Lower leg skin (tissue), 4 donors: ENCODE measurements at regions not wholly inside any gene's neighbourhood (a gene's known extent, or its start where the extent isn't known, plus 50 kb on each side); places are given as distances from the start of the nearest gene placed in this dataset.

Experiments
- DNase-seq, 2 donors: peaks; one replicate each; pipeline ENCODE4 v3.0.0-alpha.2; 2019; ENCODE audit warnings: low spot score in 2 of 2
- H3K4me3 ChIP-seq: fragments of 200-600 bp; sonication (generic); 2 replicates; pipeline ENCODE4 v1.5.1; 2017; ENCODE audit warnings: mild to moderate bottlenecking, low read depth; ENCODE audit not compliant: poor library complexity, severe bottlenecking
- POLR2A ChIP-seq, 2 donors: fragments of 450-650 bp; IDR thresholded peaks; one replicate each; pipeline ENCODE4 v1.6.1; 2016 to 2017; ENCODE audit warnings: antibody characterized with exemption in 2 of 2, mild to moderate bottlenecking in 1 of 2, moderate library complexity in 1 of 2
- WGBS, 2 donors: methylation state at CpG; one replicate each; pipeline ENCODE4 v1.1.5; 2018; 5-methylcytosine and 5-hydroxymethylcytosine counted together
- intact Hi-C: fragments of 100-400 bp; cut with DNase I; formaldehyde crosslinking; loops from one replicate; pipeline ENCODE4 v1.15.0; 2023; ENCODE audit warnings: low total_unique reads
- TF ChIP-seq, protein P1 (sequence below), 3 donors: fragments of 450-650 bp; IDR thresholded peaks; one replicate each; pipeline ENCODE4 v1.5.1; 2016; ENCODE audit warnings: antibody characterized with exemption in 3 of 3, mild to moderate bottlenecking in 3 of 3, moderate library complexity in 2 of 3

DNA sequence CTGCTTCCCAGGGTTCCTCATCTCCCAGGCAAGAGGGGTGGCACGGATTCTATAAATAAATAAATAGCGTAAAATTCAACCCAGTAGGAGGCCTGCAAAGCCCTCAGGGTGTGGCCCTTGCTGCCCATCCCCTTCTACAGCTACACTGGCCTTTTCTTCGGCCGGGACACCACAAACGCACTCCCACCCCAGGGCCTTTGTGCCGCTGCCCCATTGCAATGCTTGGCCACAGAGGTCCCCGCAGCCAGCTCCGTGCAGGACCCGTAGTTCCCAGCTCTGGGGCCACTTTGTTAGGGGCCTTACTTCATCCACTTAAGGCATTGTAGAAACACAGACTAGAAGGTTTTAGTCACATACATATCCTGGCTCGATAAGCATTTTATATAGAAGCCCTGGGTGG is 151.2 kb downstream of the ERMARD start:
- no peak overlapping the region for H3K4me3 ChIP-seq
- TF ChIP-seq, protein P1, sequence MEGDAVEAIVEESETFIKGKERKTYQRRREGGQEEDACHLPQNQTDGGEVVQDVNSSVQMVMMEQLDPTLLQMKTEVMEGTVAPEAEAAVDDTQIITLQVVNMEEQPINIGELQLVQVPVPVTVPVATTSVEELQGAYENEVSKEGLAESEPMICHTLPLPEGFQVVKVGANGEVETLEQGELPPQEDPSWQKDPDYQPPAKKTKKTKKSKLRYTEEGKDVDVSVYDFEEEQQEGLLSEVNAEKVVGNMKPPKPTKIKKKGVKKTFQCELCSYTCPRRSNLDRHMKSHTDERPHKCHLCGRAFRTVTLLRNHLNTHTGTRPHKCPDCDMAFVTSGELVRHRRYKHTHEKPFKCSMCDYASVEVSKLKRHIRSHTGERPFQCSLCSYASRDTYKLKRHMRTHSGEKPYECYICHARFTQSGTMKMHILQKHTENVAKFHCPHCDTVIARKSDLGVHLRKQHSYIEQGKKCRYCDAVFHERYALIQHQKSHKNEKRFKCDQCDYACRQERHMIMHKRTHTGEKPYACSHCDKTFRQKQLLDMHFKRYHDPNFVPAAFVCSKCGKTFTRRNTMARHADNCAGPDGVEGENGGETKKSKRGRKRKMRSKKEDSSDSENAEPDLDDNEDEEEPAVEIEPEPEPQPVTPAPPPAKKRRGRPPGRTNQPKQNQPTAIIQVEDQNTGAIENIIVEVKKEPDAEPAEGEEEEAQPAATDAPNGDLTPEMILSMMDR (IDR thresholded peaks at IDR 0.05): no peak
- TF ChIP-seq POLR2A (IDR thresholded peaks at IDR 0.05): no peak
- 93 to 94% methylated on average over 10 of the region's 10 CpGs for WGBS, 2 donors
- no peak for DNase-seq
- intact Hi-C loops: no loop called here

DNA sequence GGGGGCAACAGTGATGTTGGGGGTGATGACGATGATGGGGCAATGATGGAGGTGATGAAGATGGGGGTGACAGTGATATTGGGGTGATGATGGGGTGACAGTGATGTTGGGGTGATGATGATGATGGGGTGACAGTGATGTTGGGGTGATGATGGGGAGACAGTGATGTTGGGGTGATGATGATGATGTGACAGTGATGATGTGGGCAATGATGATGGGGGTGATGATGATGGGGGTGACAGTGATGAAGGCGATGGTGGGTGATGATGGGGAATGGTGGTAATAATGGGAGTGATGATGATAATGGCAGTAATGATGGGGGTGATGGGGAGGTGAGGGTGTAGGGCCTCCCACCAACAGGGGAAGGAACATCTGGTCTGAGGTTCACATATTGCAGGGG is 150.6 kb downstream of the ERMARD start:
- DNase-seq: no peak
- TF ChIP-seq, protein P1 (IDR thresholded peaks at IDR 0.05): no peak
- no peak for TF ChIP-seq POLR2A (IDR thresholded peaks at IDR 0.05)
- WGBS, 2 donors: 95 to 96% methylated on average over 2 of the region's 2 CpGs
- intact Hi-C loops: no loop called here
- H3K4me3 ChIP-seq: no peak overlapping the region

DNA sequence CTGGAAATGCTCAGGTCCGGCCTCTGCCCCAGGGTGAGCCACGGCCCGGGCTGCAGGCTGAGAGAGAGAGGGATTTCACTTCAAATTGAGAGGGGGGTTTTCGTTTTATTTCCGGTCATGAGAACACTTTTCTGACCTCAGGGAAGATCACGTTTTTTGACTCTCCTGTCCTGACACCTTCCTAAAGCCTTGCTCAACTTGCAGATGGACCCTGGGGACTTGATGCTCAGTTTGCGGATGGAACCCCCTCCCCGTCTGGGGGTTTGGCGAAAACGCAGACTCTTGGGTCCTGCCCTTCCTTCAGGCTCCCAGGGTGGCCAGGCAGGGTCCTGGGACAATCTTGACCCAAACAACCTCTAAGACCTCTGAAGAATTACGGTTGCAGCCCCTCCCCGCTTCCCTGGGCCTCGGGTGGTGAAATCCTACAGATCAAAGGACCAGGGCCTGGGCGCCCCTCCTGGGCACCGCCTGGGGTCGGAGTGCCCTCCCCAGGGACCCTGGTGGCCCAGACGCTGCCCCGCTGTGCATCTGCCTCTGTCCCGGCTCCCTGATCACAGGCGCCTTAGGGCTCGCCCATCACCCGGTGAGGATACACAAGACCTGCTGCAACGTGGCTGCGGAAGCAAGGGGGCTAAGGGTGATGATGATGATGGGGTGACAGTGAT is 148.2 kb downstream of the ERMARD start:
- WGBS, 2 donors: 86 to 87% methylated on average over 24 of the region's 24 CpGs
- no peak overlapping the region for H3K4me3 ChIP-seq
- intact Hi-C loops: no loop called here
- DNase-seq: peak in 1 of 2 donors; percentile 72
- TF ChIP-seq POLR2A (IDR thresholded peaks at IDR 0.05): no peak
- TF ChIP-seq, protein P1 (IDR thresholded peaks at IDR 0.05): no peak

DNA sequence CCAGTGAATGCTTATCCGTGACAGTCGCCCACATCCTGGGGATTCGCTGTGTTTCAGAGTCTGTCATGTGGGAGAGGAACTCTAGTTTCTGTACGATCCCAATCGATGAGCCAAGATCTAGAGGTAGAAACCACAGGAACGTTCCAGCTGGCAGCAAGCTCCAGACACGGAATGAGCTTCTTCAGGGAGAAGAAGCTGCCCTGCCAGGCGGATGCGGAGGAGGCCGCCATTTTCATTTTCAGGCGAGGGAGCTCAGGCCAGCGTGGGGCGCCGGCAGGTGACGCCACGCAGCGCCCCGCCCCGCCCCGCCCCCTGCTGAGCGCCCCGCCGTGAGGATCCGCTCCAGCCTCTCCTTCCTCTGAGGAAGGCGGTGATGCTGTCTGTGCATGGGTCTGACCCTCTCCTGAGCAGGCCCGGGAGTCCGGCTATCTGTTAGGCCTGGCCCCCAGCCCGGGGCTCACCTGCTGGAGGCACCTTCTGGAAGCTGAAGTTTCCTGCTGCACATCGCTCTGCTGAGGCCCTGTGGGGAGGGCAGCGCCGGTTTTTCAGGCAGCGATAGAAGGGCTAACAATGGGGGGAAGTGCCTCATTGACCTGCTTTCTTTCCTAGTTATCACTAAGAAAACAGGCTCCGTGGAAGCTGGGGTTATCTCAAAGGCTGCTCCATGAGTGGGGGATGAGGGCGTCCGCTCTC is 147.5 kb downstream of the ERMARD start:
- DNase-seq: peak in 1 of 2 donors; percentile 76
- no peak for TF ChIP-seq POLR2A (IDR thresholded peaks at IDR 0.05)
- TF ChIP-seq, protein P1 (IDR thresholded peaks at IDR 0.05): no peak
- no peak overlapping the region for H3K4me3 ChIP-seq
- 81 to 82% methylated on average over 19 to 20 of the region's 35 CpGs for WGBS, 2 donors
- intact Hi-C loops: no loop called here

DNA sequence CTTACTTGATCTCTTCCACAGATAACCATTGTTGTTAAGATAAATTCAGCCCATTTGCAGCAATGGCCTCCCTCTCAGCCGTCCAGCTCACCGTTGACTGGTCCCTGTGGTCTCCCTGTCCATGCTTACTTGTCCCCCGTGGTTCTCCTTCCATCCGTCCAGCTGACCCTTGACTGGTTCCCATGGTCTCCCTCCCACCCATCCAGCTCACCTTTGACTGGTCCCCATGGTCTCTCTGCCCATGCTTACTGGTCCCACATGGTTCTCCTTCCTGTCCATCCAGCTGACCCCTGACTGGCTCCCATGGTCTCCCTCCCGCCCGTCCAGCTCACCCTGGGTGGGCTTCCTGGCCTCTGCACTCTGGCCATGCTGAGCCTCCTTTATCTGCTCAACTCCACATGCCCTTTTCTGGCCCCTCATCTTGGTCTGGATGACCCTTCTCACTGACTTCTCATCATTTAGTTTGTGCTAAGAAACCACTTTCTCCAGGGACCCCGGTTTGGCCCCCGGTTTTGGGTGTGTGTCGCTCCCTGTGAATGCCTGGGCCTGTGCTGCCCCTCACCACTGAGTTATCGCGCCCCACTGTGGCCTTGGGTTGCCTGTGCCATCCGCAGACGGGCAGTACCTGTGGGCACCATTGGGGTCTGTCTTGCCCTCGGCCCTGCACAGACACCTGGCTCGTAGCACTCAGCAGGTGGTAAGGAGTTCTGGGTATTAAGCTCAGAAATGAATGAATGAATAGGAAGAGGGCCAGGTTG is 146.4 kb downstream of the ERMARD start:
- no peak overlapping the region for H3K4me3 ChIP-seq
- intact Hi-C loops: no loop called here
- TF ChIP-seq POLR2A (IDR thresholded peaks at IDR 0.05): no peak
- TF ChIP-seq, protein P1 (IDR thresholded peaks at IDR 0.05): no peak
- 93 to 95% methylated on average over 15 of the region's 15 CpGs for WGBS, 2 donors
- peak in 1 of 2 donors; percentile 72 for DNase-seq
